HepG2 (cell line): ENCODE measurements at regions not wholly inside any gene's neighbourhood (a gene's known extent, or its start where the extent isn't known, plus 50 kb on each side); places are given as distances from the start of the nearest gene placed in this dataset.

Experiments
- ATAC-seq: fragments of 200-7000 bp; cut with Tn5 transposase; 3 replicates; pipeline ENCODE4 v1.9.1; 2020; ENCODE audit warnings: mild to moderate bottlenecking, moderate library complexity
- BruUV-seq: library from RNA; stranded (reverse); fragments of 400-500 nt; replicated peaks from 2 replicates; lab custom pipeline; 2021; lab: Mats Ljungman, UMichigan
- CTCF ChIA-PET: fragments of 300-600 bp; formaldehyde crosslinking; extraction: SDS; loops from one replicate; lab custom pipeline; 2021; ENCODE audit warnings: low total read pairs, inconsistent platforms, low intra/inter-chr PET ratio; lab: Yijun Ruan, JAX
- POLR2A ChIA-PET: fragments of 350-600 bp; sonication (Branson Sonifier 250); formaldehyde crosslinking; loops from one replicate; lab custom pipeline; 2020; ENCODE audit warnings: antibody characterized with exemption, inconsistent platforms; lab: Yijun Ruan, JAX
- DNase-seq: peaks from one replicate; pipeline ENCODE4 v3.0.0-alpha.2; 2015; ENCODE audit warnings: low spot score
- FAIRE-seq: peaks from 3 replicates; lab custom pipeline; 2011; peaks lifted over from hg19 to GRCh38; lab: Jason Lieb, UNC
- H2AFZ ChIP-seq: one replicate; pipeline ENCODE4 v1.6.1; 2011; ENCODE audit warnings: low read length, inconsistent platforms
- H3K27ac ChIP-seq: fragments of 300-600 bp; 3 replicates; pipeline ENCODE4 v1.8.0; 2011; ENCODE audit warnings: mixed run types, mild to moderate bottlenecking, mixed read lengths, low read length, inconsistent platforms; ENCODE audit not compliant: insufficient read depth; ENCODE audit errors: extremely low read length
- H3K27me3 ChIP-seq, 2 experiments: fragments of 200-600 bp in 1 of 2; 2 replicates in 1 of 2; 3 replicates in 1 of 2; pipeline versions ENCODE4 v1.6.0 to v1.8.0; 2011; ENCODE audit warnings: low read length in 2 of 2, mild to moderate bottlenecking in 2 of 2, moderate library complexity in 2 of 2, inconsistent platforms in 1 of 2; ENCODE audit not compliant: insufficient read depth in 2 of 2, control insufficient read depth in 1 of 2
- H3K36me3 ChIP-seq, 2 experiments: fragments of 200-600 bp in 1 of 2; replicated peaks in 1 of 2; 2 replicates in 1 of 2; 3 replicates in 1 of 2; pipeline versions ENCODE4 v1.5.1 to v1.8.0; 2011; ENCODE audit warnings: low read length in 2 of 2, inconsistent platforms in 1 of 2; ENCODE audit not compliant: insufficient read depth in 2 of 2, control insufficient read depth in 1 of 2
- H3K4me1 ChIP-seq: 2 replicates; pipeline ENCODE4 v1.5.1; 2012; ENCODE audit warnings: low read length, inconsistent platforms; ENCODE audit not compliant: insufficient read depth
- H3K4me2 ChIP-seq: 2 replicates; pipeline ENCODE4 v1.6.0; 2011; ENCODE audit warnings: low read depth, low read length, inconsistent platforms
- H3K4me3 ChIP-seq, 3 experiments: fragments of 200-600 bp in 1 of 3; sonication (generic), shearing (Covaris generic) in 1 of 3; replicated peaks in 1 of 3; 2 replicates each; pipeline ENCODE4 v1.5.1; 2011 to 2016; ENCODE audit warnings: low read length in 3 of 3, inconsistent platforms in 2 of 3, low read depth in 2 of 3, mild to moderate bottlenecking in 2 of 3, control low read depth in 1 of 3, mixed read lengths in 1 of 3; ENCODE audit not compliant: insufficient read depth in 1 of 3
- H3K79me2 ChIP-seq: one replicate; pipeline ENCODE4 v1.6.1; 2011; ENCODE audit warnings: low read length, inconsistent platforms; ENCODE audit not compliant: insufficient read depth
- H3K9ac ChIP-seq: 2 replicates; pipeline ENCODE4 v1.6.0; 2011; ENCODE audit warnings: mild to moderate bottlenecking, low read depth, low read length, inconsistent platforms; ENCODE audit not compliant: insufficient read depth
- H3K9me3 ChIP-seq: 2 replicates; pipeline ENCODE4 v1.5.1; 2012; ENCODE audit warnings: mild to moderate bottlenecking, low read length
- H4K20me1 ChIP-seq: 2 replicates; pipeline ENCODE4 v1.6.0; 2011; ENCODE audit warnings: inconsistent platforms, mild to moderate bottlenecking, low read length, moderate library complexity; ENCODE audit not compliant: insufficient read depth
- HMG20A ChIP-seq: IDR thresholded peaks from 2 replicates; pipeline ENCODE4 v1.6.1; 2016; ENCODE audit warnings: borderline replicate concordance
- MEF2D ChIP-seq: sonication (generic); formaldehyde crosslinking; IDR thresholded peaks from 2 replicates; pipeline ENCODE4 v1.5.1; 2020; ENCODE audit warnings: mild to moderate bottlenecking, missing genetic modification reagents
- MZF1 ChIP-seq: sonication (generic); formaldehyde crosslinking; IDR thresholded peaks from 2 replicates; pipeline ENCODE4 v1.8.1; 2023; ENCODE audit warnings: mild to moderate bottlenecking, missing genetic modification reagents, borderline replicate concordance
- PAX8 ChIP-seq: sonication (generic); formaldehyde crosslinking; IDR thresholded peaks from 2 replicates; pipeline ENCODE4 v1.8.0; 2022; ENCODE audit warnings: mild to moderate bottlenecking, missing genetic modification reagents, borderline replicate concordance
- PCBP1 ChIP-seq: fragments of 200-400 bp; formaldehyde crosslinking; IDR thresholded peaks from 2 replicates; pipeline ENCODE4 v1.6.1; 2017; ENCODE audit warnings: mild to moderate bottlenecking, low read depth, low read length, borderline replicate concordance
- POLR2A ChIP-seq, 2 experiments: IDR thresholded peaks; 2 replicates each; pipeline ENCODE4 v1.6.1; 2011; ENCODE audit warnings: low read depth in 2 of 2, low read length in 2 of 2, mild to moderate bottlenecking in 1 of 2, moderate library complexity in 1 of 2; ENCODE audit not compliant: insufficient read depth in 1 of 2
- SATB2 ChIP-seq: sonication (generic); formaldehyde crosslinking; IDR thresholded peaks from 2 replicates; pipeline ENCODE4 v1.5.0; 2020; ENCODE audit warnings: missing genetic modification reagents
- ZBTB3 ChIP-seq: sonication (generic); formaldehyde crosslinking; IDR thresholded peaks from 2 replicates; pipeline ENCODE4 v1.4.0; 2020; ENCODE audit warnings: low read depth, mild to moderate bottlenecking, moderate library complexity, missing genetic modification reagents, borderline replicate concordance
- ZNF234 ChIP-seq: sonication (generic); formaldehyde crosslinking; conservative IDR thresholded peaks from 2 replicates; pipeline ENCODE4 v1.5.1; 2020; ENCODE audit warnings: mild to moderate bottlenecking, missing genetic modification reagents
- ZNF546 ChIP-seq: sonication (generic); formaldehyde crosslinking; conservative IDR thresholded peaks from 2 replicates; pipeline ENCODE4 v1.8.1; 2023; ENCODE audit warnings: mild to moderate bottlenecking, missing genetic modification reagents
- WGBS: methylation state at CpG from one replicate; pipeline ENCODE4 v1.1.6; 2017; ENCODE audit warnings: low lambda C conversion rate; 5-methylcytosine and 5-hydroxymethylcytosine counted together
- in situ Hi-C: cut with HindIII; loops from 2 replicates; pipeline ENCODE4 v1.10.0; 2017; ENCODE audit warnings: low pct_unique_long_range_greater_than_20kb; ENCODE audit not compliant: extremely low pct_ligation_motif_present
- intact Hi-C: fragments of 100-400 bp; cut with micrococcal nuclease; formaldehyde crosslinking; loops from one replicate; pipeline ENCODE4 v1.10.0; 2022; ENCODE audit not compliant: unreplicated experiment
- TF ChIP-seq, protein P1 (sequence below): sonication (generic); formaldehyde crosslinking; IDR thresholded peaks from 2 replicates; pipeline ENCODE4 v1.4.0; 2020; ENCODE audit warnings: missing genetic modification reagents, borderline replicate concordance
- TF ChIP-seq, protein P2 (sequence below): IDR thresholded peaks from 2 replicates; pipeline ENCODE4 v1.6.1; 2016; ENCODE audit warnings: low read depth, missing genetic modification reagents, missing compliant biosample characterization
- TF ChIP-seq, protein P3 (sequence below): IDR thresholded peaks from 2 replicates; pipeline ENCODE4 v1.6.1; 2016; ENCODE audit warnings: mild to moderate bottlenecking, missing biosample characterization, missing genetic modification reagents
- TF ChIP-seq, protein P4 (sequence below): sonication (generic); formaldehyde crosslinking; IDR thresholded peaks from 2 replicates; pipeline ENCODE4 v1.8.0; 2022; ENCODE audit warnings: mild to moderate bottlenecking, missing genetic modification reagents, borderline replicate concordance
- TF ChIP-seq, protein P5 (sequence below): sonication (generic); formaldehyde crosslinking; IDR thresholded peaks from 2 replicates; pipeline ENCODE4 v1.4.0; 2020; ENCODE audit warnings: missing genetic modification reagents

DNA sequence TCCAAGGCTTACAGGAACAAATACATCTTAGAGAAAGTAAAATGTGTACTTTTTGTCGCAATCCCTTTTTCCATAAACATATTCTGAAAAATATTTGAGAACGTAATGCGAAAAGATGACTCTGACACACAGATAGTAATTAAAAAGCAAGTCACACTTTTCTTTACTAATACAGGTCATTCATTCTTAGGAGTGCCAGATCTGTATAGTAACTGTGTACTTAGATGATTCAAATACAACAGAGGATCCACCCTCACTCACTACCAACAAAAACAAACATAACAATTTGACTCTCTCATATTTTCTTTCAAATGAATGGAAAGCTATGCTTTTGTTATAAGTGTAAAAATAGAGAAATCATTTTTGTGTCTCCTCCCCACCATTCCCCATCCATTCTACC is 795.4 kb downstream of the SLC6A15 start:
- TF ChIP-seq, protein P1, sequence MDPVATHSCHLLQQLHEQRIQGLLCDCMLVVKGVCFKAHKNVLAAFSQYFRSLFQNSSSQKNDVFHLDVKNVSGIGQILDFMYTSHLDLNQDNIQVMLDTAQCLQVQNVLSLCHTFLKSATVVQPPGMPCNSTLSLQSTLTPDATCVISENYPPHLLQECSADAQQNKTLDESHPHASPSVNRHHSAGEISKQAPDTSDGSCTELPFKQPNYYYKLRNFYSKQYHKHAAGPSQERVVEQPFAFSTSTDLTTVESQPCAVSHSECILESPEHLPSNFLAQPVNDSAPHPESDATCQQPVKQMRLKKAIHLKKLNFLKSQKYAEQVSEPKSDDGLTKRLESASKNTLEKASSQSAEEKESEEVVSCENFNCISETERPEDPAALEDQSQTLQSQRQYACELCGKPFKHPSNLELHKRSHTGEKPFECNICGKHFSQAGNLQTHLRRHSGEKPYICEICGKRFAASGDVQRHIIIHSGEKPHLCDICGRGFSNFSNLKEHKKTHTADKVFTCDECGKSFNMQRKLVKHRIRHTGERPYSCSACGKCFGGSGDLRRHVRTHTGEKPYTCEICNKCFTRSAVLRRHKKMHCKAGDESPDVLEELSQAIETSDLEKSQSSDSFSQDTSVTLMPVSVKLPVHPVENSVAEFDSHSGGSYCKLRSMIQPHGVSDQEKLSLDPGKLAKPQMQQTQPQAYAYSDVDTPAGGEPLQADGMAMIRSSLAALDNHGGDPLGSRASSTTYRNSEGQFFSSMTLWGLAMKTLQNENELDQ (CRISPR knock-in tag), result no peak
- TF ChIP-seq, protein P2, sequence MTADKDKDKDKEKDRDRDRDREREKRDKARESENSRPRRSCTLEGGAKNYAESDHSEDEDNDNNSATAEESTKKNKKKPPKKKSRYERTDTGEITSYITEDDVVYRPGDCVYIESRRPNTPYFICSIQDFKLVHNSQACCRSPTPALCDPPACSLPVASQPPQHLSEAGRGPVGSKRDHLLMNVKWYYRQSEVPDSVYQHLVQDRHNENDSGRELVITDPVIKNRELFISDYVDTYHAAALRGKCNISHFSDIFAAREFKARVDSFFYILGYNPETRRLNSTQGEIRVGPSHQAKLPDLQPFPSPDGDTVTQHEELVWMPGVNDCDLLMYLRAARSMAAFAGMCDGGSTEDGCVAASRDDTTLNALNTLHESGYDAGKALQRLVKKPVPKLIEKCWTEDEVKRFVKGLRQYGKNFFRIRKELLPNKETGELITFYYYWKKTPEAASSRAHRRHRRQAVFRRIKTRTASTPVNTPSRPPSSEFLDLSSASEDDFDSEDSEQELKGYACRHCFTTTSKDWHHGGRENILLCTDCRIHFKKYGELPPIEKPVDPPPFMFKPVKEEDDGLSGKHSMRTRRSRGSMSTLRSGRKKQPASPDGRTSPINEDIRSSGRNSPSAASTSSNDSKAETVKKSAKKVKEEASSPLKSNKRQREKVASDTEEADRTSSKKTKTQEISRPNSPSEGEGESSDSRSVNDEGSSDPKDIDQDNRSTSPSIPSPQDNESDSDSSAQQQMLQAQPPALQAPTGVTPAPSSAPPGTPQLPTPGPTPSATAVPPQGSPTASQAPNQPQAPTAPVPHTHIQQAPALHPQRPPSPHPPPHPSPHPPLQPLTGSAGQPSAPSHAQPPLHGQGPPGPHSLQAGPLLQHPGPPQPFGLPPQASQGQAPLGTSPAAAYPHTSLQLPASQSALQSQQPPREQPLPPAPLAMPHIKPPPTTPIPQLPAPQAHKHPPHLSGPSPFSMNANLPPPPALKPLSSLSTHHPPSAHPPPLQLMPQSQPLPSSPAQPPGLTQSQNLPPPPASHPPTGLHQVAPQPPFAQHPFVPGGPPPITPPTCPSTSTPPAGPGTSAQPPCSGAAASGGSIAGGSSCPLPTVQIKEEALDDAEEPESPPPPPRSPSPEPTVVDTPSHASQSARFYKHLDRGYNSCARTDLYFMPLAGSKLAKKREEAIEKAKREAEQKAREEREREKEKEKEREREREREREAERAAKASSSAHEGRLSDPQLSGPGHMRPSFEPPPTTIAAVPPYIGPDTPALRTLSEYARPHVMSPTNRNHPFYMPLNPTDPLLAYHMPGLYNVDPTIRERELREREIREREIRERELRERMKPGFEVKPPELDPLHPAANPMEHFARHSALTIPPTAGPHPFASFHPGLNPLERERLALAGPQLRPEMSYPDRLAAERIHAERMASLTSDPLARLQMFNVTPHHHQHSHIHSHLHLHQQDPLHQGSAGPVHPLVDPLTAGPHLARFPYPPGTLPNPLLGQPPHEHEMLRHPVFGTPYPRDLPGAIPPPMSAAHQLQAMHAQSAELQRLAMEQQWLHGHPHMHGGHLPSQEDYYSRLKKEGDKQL (CRISPR knock-in tag), result no peak
- TF ChIP-seq MZF1 (no peak), MEF2D (CRISPR knock-in tag) (no peak), ZNF546 (CRISPR knock-in tag) (no peak), POLR2A (IDR thresholded peaks at IDR 0.05; ENCODE audit: insufficient read depth in 1 of 2, low read depth in 2 of 2, low read length in 2 of 2) (no peak), HMG20A (CRISPR knock-in tag) (no peak), ZBTB3 (CRISPR knock-in tag) (no peak), SATB2 (CRISPR knock-in tag) (no peak), ZNF234 (CRISPR knock-in tag) (no peak), PCBP1 (no peak), PAX8 (CRISPR knock-in tag) (no peak)
- TF ChIP-seq, protein P3, sequence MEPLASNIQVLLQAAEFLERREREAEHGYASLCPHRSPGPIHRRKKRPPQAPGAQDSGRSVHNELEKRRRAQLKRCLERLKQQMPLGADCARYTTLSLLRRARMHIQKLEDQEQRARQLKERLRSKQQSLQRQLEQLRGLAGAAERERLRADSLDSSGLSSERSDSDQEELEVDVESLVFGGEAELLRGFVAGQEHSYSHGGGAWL (CRISPR knock-in tag), result no peak
- TF ChIP-seq, protein P4, sequence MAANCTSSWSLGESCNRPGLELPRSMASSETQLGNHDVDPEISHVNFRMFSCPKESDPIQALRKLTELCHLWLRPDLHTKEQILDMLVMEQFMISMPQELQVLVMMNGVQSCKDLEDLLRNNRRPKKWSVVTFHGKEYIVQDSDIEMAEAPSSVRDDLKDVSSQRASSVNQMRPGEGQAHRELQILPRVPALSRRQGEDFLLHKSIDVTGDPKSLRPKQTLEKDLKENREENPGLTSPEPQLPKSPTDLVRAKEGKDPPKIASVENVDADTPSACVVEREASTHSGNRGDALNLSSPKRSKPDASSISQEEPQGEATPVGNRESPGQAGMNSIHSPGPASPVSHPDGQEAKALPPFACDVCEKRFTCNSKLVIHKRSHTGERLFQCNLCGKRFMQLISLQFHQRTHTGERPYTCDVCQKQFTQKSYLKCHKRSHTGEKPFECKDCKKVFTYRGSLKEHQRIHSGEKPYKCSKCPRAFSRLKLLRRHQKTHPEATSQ, result no peak
- TF ChIP-seq, protein P5, sequence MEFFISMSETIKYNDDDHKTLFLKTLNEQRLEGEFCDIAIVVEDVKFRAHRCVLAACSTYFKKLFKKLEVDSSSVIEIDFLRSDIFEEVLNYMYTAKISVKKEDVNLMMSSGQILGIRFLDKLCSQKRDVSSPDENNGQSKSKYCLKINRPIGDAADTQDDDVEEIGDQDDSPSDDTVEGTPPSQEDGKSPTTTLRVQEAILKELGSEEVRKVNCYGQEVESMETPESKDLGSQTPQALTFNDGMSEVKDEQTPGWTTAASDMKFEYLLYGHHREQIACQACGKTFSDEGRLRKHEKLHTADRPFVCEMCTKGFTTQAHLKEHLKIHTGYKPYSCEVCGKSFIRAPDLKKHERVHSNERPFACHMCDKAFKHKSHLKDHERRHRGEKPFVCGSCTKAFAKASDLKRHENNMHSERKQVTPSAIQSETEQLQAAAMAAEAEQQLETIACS (CRISPR knock-in tag), result no peak
- intact Hi-C loops (no loop called here), in situ Hi-C loops (no loop called here)
- no peak for DNase-seq
- CTCF ChIA-PET, result no interaction called here
- WGBS, result 18% methylated on average over 3 of the region's 3 CpGs
- Histone ChIP-seq H3K27ac (no peak overlapping the region), H3K4me1 (no peaks in the 10 kb centered on the region), H3K27me3 (no peaks in the 10 kb centered on the region), H3K36me3 (no peaks in the 10 kb centered on the region), H4K20me1 (no peaks in the 10 kb centered on the region), H3K79me2 (no peaks in the 10 kb centered on the region), H3K4me2 (no peak overlapping the region), H3K9ac (no peak overlapping the region), H3K9me3 (no peaks in the 10 kb centered on the region), H3K4me3 (no peak overlapping the region), H2AFZ (no peak overlapping the region)
- POLR2A ChIA-PET, result no interaction called here
- no peak for ATAC-seq
- FAIRE-seq, result no peak
- no TSS peak for BruUV-seq
